Esophagus squamous epithelium (tissue), 5 donors: ENCODE measurements at regions not wholly inside any gene's neighbourhood (a gene's known extent, or its start where the extent isn't known, plus 50 kb on each side); places are given as distances from the start of the nearest gene placed in this dataset.

ENCODE experiments used
- DNase-seq: peaks from one replicate; lab custom pipeline; 2025; lab: John Stamatoyannopoulos, UW
- H3K27ac ChIP-seq, 4 donors: fragments of 200-600 bp; sonication (generic); one replicate each; pipeline ENCODE4 v1.5.1; 2016 to 2019; ENCODE audit warnings: mild to moderate bottlenecking in 1 of 4
- H3K27me3 ChIP-seq, 4 donors: fragments of 200-600 bp; sonication (generic); 1 replicate in 3 of 4; 2 replicates in 1 of 4; pipeline versions ENCODE4 v1.5.1 to v1.6.0; 2017 to 2021; ENCODE audit warnings: antibody characterized with exemption in 1 of 4
- H3K36me3 ChIP-seq, 3 donors: fragments of 200-600 bp; sonication (generic); one replicate each; pipeline ENCODE4 v1.5.1; 2016 to 2019
- H3K4me1 ChIP-seq, 3 donors: fragments of 200-600 bp; sonication (generic); one replicate each; pipeline ENCODE4 v1.5.1; 2017 to 2019
- H3K4me3 ChIP-seq, 4 donors: fragments of 200-600 bp; sonication (generic); 1 replicate in 3 of 4; 2 replicates in 1 of 4; pipeline ENCODE4 v1.5.1; 2016 to 2019; ENCODE audit warnings: mild to moderate bottlenecking in 2 of 4, moderate library complexity in 1 of 4
- H3K9me3 ChIP-seq, 3 donors: fragments of 200-600 bp; sonication (generic); one replicate each; pipeline ENCODE4 v1.5.1; 2016 to 2019
- CTCF ChIP-seq, 6 experiments: fragments of 450-650 bp in 4 of 6; fragments of 200-600 bp in 2 of 6; sonication (generic) in 2 of 6; IDR thresholded peaks; one replicate each; pipeline ENCODE4 v1.5.1; 2016 to 2019; ENCODE audit warnings: antibody characterized with exemption in 6 of 6, mild to moderate bottlenecking in 4 of 6, moderate library complexity in 4 of 6
- POLR2A ChIP-seq, 4 donors: fragments of 450-650 bp; IDR thresholded peaks; one replicate each; pipeline ENCODE4 v1.6.1; 2017; ENCODE audit warnings: antibody characterized with exemption in 4 of 4, mild to moderate bottlenecking in 4 of 4, moderate library complexity in 3 of 4
- WGBS, 2 donors: methylation state at CpG; one replicate each; pipeline ENCODE4 v1.1.5; 2018; 5-methylcytosine and 5-hydroxymethylcytosine counted together
- intact Hi-C: fragments of 100-400 bp; cut with DNase I; formaldehyde crosslinking; loops from one replicate; pipeline ENCODE4 v1.15.0; 2022
- donor health status: DM: yes; HTN: yes; CAD: no.

GRCh38 chr3:176193032-176193730, 1004.1 kb downstream of the TBL1XR1 start:
- no peaks in the 10 kb centered on the region for H3K27me3 ChIP-seq
- DNase-seq: no peak
- intact Hi-C loops: no loop called here

GRCh38 chr3:176190755-176191154, 1006.5 kb downstream of the TBL1XR1 start:
- no peak overlapping the region for H3K27ac ChIP-seq
- intact Hi-C loops: no loop called here
- no peaks in the 10 kb centered on the region for H3K27me3 ChIP-seq
- no peak for TF ChIP-seq POLR2A (IDR thresholded peaks at IDR 0.05)
- no peak for TF ChIP-seq CTCF (IDR thresholded peaks at IDR 0.05)
- H3K4me1 ChIP-seq: no peaks in the 10 kb centered on the region
- H3K9me3 ChIP-seq: no peaks in the 10 kb centered on the region
- no peaks in the 10 kb centered on the region for H3K36me3 ChIP-seq
- no peak for DNase-seq
- no peak overlapping the region for H3K4me3 ChIP-seq

More at GRCh38 chr3:176193032-176193730, 1004.1 kb downstream of the TBL1XR1 start:
- TF ChIP-seq CTCF (IDR thresholded peaks at IDR 0.05): no peak
- TF ChIP-seq POLR2A (IDR thresholded peaks at IDR 0.05): no peak
- no peaks in the 10 kb centered on the region for H3K4me1 ChIP-seq
- no peaks in the 10 kb centered on the region for H3K36me3 ChIP-seq
- H3K4me3 ChIP-seq: no peak overlapping the region
- no peak overlapping the region for H3K27ac ChIP-seq
- no peaks in the 10 kb centered on the region for H3K9me3 ChIP-seq

- Histone ChIP-seq H3K27ac (no peak overlapping the region), H3K36me3 (no peaks in the 10 kb centered on the region), H3K4me3 (no peak overlapping the region), H3K4me1 (no peaks in the 10 kb centered on the region), H3K9me3 (no peaks in the 10 kb centered on the region), H3K27me3 (no peaks in the 10 kb centered on the region)
- intact Hi-C loops: no loop called here
- no peak for TF ChIP-seq CTCF (IDR thresholded peaks at IDR 0.05)
- no peak for TF ChIP-seq POLR2A (IDR thresholded peaks at IDR 0.05)
- WGBS, 2 donors: 31 to 44% methylated on average over 1 of the region's 1 CpG
- DNase-seq: no peak
These were observed 1014.1 kb downstream of the TBL1XR1 start for GRCh38 chr3:176183181-176183580.

GRCh38 chr3:176174060-176174459, 1023.2 kb downstream of the TBL1XR1 start:
- no peaks in the 10 kb centered on the region for H3K27me3 ChIP-seq
- WGBS, 2 donors: 62 to 63% methylated on average over 6 of the region's 6 CpGs
- no peaks in the 10 kb centered on the region for H3K9me3 ChIP-seq
- no peaks in the 10 kb centered on the region for H3K36me3 ChIP-seq
- no peak for TF ChIP-seq POLR2A (IDR thresholded peaks at IDR 0.05)
- no peak for TF ChIP-seq CTCF (IDR thresholded peaks at IDR 0.05)
- H3K4me3 ChIP-seq: no peak overlapping the region
- no peak for DNase-seq
- no peak overlapping the region for H3K27ac ChIP-seq
- intact Hi-C loops: no loop called here
- no peaks in the 10 kb centered on the region for H3K4me1 ChIP-seq

GRCh38 chr3:176172492-176172891, 1024.8 kb downstream of the TBL1XR1 start:
- H3K27me3 ChIP-seq: no peaks in the 10 kb centered on the region
- peaks cover 0 to 4% (median 0%) of the 10 kb centered on the region in 3 donors for H3K4me1 ChIP-seq
- H3K4me3 ChIP-seq: no peak overlapping the region
- H3K27ac ChIP-seq: no peak overlapping the region
- no peaks in the 10 kb centered on the region for H3K9me3 ChIP-seq
- no peak for TF ChIP-seq CTCF (IDR thresholded peaks at IDR 0.05)
- no peak for TF ChIP-seq POLR2A (IDR thresholded peaks at IDR 0.05)
- H3K36me3 ChIP-seq: no peaks in the 10 kb centered on the region
- no peak for DNase-seq
- WGBS, 2 donors: 81 to 87% methylated on average over 1 of the region's 1 CpG
- intact Hi-C loops: no loop called here
